ENCODE measurements at regions not wholly inside any gene's neighbourhood (a gene's known extent, or its start where the extent isn't known, plus 50 kb on each side); places are given as distances from the start of the nearest gene placed in this dataset.

DNA sequence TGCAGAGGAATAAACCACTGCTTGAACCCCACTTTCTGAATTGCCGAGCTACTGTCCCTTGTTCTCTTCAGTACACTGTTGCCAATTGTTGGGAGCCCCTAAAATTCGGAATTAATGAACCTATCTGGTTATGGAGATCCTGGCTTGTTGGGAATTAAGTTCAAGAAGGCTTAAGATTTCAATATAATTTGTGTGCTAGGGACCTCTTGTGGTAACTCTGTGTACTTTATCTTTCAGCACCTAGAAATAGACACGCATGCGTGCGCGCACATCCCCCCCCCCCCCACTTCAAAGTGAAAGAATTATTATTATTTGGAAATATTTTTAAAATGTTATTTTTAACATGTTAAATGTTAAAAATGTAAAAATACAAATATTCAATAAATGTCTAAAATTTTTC, 53.3 kb upstream of the FAM169A start:
- no peak for DNase-seq (ENCODE audit: low read depth)
- TF ChIP-seq, protein P1, sequence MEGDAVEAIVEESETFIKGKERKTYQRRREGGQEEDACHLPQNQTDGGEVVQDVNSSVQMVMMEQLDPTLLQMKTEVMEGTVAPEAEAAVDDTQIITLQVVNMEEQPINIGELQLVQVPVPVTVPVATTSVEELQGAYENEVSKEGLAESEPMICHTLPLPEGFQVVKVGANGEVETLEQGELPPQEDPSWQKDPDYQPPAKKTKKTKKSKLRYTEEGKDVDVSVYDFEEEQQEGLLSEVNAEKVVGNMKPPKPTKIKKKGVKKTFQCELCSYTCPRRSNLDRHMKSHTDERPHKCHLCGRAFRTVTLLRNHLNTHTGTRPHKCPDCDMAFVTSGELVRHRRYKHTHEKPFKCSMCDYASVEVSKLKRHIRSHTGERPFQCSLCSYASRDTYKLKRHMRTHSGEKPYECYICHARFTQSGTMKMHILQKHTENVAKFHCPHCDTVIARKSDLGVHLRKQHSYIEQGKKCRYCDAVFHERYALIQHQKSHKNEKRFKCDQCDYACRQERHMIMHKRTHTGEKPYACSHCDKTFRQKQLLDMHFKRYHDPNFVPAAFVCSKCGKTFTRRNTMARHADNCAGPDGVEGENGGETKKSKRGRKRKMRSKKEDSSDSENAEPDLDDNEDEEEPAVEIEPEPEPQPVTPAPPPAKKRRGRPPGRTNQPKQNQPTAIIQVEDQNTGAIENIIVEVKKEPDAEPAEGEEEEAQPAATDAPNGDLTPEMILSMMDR (conservative IDR thresholded peaks at IDR 0.05; ENCODE audit: low read depth, low read length): peak; percentile 53
- H3K4me3 ChIP-seq (ENCODE audit: low read length): no peak overlapping the region

DNA sequence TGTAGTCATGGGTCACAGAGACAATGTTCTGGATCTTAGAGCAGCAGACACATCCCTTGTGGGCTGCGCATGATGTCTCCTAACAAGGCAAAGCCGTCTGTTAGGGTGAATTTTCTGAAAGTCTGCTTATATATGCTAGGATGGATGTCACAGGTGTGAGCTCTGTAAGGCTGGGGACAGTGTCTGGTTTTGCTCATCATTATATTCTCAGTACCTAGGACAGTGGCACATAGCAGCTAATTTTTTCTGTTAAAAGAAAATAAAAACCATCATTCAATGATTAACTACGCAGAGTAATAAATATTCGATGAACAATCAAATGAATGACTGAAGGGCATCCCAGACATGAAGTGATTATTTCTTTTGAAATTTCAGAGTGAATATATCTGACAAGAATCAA, 52.9 kb upstream of the FAM169A start:
- no peak for DNase-seq (ENCODE audit: low read depth)

DNA sequence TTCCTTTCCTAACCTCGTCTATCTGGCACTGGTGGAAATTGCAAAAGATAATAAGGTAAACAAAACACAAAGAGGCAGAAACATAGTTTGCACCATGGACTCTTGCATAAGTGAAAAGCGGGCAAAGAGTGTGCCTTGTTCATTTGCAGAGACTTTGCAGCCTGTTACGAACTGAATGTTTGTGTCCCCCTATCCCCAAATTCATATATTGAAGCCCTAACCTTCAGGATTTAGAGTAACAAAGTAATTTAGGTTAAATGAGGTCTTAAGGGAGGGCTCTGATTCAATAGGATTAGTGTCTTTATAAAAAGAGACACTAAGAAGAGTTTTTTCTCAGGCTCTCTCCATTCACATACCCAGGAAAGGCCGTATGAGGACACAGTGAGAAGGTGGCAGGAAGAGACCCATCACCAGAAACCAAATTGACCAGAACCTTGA, 52.1 kb upstream of the FAM169A start:
- TF ChIP-seq, protein P1 (conservative IDR thresholded peaks at IDR 0.05; ENCODE audit: low read depth, low read length): no peak
- no peak for DNase-seq (ENCODE audit: low read depth)
- H3K4me3 ChIP-seq (ENCODE audit: low read length): no peak overlapping the region

More for the DNA sequence above, 52.9 kb upstream of the FAM169A start:
- TF ChIP-seq, protein P1 (conservative IDR thresholded peaks at IDR 0.05; ENCODE audit: low read depth, low read length): no peak
- H3K4me3 ChIP-seq (ENCODE audit: low read length): no peak overlapping the region

DNA sequence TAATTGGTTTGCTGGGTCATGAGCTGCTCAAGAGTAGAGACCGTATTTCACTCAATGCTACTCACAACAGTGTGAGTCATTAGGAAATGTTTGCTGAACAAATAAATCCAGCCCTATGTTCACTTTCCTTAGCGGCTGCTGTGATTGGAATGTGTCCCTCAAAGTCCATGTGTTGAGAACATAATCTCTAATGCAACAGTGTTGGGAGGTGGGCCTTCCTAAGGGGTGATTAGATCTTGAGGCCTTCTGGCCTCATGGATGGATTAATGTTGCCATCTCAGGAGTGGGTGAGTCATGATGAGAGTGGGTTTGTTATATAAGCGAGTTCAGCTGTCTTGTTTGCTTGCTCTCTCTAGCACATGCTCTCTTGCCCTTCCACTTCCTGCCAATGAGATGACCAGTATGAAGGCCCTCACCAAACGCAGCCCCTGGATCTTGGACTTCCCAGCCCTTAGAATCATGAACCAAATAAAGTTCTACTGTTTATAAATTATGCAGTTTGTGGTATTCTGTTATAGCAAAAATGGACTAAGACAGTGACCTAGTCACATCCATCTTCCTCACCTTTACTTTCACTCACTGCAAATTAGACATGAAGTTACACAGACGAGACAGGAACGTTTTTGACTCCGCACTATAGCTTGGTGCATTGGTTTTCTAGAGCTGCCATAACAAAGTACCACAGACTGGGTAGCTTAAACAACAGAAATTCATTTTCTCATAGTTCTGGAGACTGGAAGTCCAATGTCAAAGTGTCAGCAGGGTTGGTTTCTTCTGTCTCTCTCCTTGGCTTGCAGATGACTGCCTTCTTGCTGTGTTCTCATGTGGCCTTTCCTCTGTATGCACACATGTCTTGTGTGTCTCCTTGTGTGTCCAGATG, 50.9 kb upstream of the FAM169A start:
- TF ChIP-seq, protein P1 (conservative IDR thresholded peaks at IDR 0.05; ENCODE audit: low read depth, low read length): no peak
- H3K4me3 ChIP-seq (ENCODE audit: low read length): no peak overlapping the region
- DNase-seq (ENCODE audit: low read depth): no peak
